SK-N-SH (cell line): ENCODE measurements at regions not wholly inside any gene's neighbourhood (a gene's known extent, or its start where the extent isn't known, plus 50 kb on each side); places are given as distances from the start of the nearest gene placed in this dataset.

Experiments
- TCF12 ChIP-seq: IDR thresholded peaks from 2 replicates; pipeline ENCODE4 v1.4.0; 2012
- TF ChIP-seq, protein P1 (sequence below): fragments of 200-600 bp; sonication (generic); IDR thresholded peaks from 2 replicates; pipeline ENCODE4 v1.6.1; 2017; ENCODE audit warnings: antibody characterized with exemption, mild to moderate bottlenecking, moderate library complexity

DNA sequence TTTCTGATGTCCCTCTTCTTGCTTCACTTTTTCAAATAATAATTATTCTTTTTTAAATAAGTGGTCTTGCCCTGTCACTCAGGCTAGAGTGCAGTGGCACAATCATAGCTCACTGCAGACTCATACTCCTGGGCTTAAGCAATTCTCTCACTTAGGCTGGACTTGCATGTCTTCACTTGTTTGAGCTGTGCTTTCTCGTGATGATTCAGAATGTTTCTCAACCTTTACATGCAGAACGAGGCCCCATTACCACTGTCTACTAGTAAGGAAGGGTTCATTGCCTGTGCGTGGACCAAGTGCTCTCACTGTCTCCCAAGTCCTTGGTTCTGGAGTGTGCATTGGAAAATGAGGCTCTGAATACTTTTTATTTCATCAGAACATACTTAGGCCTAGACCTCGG lies 468.6 kb upstream of the COBL start:
- TF ChIP-seq, protein P1, sequence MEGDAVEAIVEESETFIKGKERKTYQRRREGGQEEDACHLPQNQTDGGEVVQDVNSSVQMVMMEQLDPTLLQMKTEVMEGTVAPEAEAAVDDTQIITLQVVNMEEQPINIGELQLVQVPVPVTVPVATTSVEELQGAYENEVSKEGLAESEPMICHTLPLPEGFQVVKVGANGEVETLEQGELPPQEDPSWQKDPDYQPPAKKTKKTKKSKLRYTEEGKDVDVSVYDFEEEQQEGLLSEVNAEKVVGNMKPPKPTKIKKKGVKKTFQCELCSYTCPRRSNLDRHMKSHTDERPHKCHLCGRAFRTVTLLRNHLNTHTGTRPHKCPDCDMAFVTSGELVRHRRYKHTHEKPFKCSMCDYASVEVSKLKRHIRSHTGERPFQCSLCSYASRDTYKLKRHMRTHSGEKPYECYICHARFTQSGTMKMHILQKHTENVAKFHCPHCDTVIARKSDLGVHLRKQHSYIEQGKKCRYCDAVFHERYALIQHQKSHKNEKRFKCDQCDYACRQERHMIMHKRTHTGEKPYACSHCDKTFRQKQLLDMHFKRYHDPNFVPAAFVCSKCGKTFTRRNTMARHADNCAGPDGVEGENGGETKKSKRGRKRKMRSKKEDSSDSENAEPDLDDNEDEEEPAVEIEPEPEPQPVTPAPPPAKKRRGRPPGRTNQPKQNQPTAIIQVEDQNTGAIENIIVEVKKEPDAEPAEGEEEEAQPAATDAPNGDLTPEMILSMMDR = no peak
- TF ChIP-seq TCF12 = no peak
